Daoy (cell line): ENCODE measurements at regions not wholly inside any gene's neighbourhood (a gene's known extent, or its start where the extent isn't known, plus 50 kb on each side); places are given as distances from the start of the nearest gene placed in this dataset.
"Not testable (repeated sequence)": the region's sequence is repeated elsewhere in the genome, so short reads cannot be mapped to it uniquely, and the experiment has no call there.

Source experiments
- DNase-seq: peaks from one replicate; pipeline ENCODE4 v3.0.0-alpha.2; 2015; ENCODE audit warnings: low read depth

- DNase-seq = not testable (repeated sequence)
Measured at GRCh38 chr2:242109819-242110218, 240.3 kb downstream of the RTP5 start.

- not testable (repeated sequence) for DNase-seq
Measured at GRCh38 chr2:242111954-242112353, 242.4 kb downstream of the RTP5 start.

DNA sequence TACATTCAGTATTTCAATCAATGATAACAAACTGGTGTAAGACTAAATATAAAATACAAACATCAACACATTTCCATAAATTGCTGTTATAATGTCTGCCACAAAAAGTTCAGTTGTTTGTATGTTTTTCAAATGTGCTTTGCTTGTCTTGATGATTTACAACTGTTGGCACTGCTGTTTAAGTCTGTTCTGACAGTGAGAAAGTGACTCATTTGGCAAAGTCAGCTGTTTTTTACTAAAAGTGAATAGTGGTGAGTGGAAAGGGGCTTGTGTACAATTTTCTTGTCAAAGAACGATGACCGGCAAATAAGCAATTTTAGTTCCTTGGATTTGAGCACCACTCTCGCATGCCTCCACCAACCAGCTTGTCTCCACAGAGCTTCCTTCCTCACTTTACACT is 244.0 kb downstream of the RTP5 start:
- DNase-seq = not testable (repeated sequence)

DNA sequence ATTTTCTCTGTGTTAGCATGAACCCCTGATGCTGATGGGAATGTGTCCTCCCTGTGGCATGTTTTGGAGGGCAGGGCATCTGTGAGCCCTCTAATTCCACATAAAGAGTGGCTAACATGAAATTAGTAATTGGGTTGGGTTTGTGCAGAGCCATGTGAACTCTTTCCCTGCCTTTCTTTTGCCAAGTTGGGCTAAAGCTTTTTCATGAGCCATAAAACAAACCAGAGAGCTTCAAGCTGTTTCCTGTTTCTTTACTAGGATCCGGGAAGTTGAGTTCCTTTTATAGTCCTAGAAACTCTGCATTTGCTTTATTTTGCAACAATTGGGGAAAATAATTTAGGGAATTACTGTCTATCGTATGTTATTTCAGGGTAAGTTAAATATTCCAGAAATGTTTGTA is 247.1 kb downstream of the RTP5 start:
- DNase-seq = not testable (repeated sequence)

- not testable (repeated sequence) for DNase-seq
Measured at GRCh38 chr2:242117305-242117704, 247.8 kb downstream of the RTP5 start.

DNA sequence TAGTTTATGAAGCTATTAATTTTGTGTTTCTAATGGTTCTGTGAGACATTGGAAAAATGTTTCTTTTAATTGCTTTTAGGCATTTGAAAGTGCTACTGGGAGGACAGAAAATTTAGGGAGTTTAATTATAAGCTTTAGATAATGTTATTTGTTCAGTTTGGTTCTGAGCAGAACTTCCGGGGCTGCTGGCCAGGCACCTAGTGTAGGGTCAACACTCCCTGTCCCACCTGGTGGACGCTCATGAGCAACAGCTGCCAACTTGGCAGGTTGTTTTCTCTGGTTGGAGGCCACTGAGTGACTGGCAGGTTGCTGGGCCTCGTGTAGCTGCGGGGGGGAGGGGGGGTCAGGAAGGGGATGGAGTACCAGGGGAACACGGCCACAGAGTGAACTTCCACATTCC is 250.2 kb downstream of the RTP5 start:
- not testable (repeated sequence) for DNase-seq

DNA sequence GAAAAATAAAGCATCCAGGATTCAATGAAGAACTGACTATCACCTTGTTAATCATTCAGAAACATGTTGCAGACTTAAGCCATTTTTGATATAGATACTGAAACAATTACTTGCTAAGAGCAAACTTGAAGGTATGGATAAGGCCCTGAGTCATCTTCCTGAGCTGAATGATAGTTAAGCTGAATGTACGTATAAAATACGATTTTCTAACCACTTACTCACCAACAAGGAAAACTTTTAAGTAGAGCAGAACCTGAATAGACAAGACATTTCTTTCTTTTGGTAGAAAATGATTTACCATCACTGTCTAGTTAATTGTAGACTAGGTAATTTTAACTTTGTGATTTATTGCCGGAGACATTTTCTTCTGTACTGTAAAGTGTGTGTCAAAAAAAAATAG is 261.2 kb downstream of the RTP5 start:
- DNase-seq = not testable (repeated sequence)

- not testable (repeated sequence) for DNase-seq
Measured at GRCh38 chr2:242159921-242160320, 290.4 kb downstream of the RTP5 start.

- DNase-seq = not testable (repeated sequence)
Measured at GRCh38 chr2:242165115-242165514, 295.6 kb downstream of the RTP5 start.

GRCh38 chr2:242171290-242171689 is 301.8 kb downstream of the RTP5 start:
- DNase-seq = not testable (repeated sequence)
